Right renal cortex interstitium (tissue), 3 donors: ENCODE measurements at regions not wholly inside any gene's neighbourhood (a gene's known extent, or its start where the extent isn't known, plus 50 kb on each side); places are given as distances from the start of the nearest gene placed in this dataset.

Experiments
- DNase-seq, 3 donors: peaks; one replicate each; pipeline ENCODE4 v3.0.0-alpha.2; 2013; ENCODE audit warnings: low read depth in 3 of 3, low spot score in 2 of 3

DNA sequence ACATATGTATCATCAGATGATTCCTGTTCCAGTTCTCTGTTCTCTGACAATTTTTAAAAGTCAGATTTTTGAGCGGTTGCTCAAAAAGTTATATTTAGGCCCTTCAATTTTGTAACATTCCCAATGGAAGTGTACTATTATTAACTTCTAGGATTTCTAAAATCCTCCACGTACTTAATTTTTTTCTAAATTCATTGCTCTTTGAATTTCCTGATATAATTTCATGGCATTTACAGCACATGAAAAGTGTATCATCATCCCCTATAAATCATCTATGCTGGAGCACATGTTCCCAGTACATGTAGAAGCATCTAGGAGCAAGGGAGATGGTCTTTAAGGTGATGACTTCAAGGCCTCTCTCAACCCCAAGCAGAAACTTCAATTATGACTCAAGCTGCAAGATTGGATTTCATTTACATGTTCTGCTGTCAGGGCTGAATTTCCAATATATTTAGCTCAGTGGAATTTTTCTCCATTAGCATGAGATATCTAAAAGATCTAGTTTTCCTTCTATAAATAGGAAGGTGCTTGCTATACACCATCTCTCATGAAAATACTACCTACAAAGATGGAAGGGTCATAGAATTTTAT lies 392.8 kb upstream of the MIR17HG start:
- no peak for DNase-seq

DNA sequence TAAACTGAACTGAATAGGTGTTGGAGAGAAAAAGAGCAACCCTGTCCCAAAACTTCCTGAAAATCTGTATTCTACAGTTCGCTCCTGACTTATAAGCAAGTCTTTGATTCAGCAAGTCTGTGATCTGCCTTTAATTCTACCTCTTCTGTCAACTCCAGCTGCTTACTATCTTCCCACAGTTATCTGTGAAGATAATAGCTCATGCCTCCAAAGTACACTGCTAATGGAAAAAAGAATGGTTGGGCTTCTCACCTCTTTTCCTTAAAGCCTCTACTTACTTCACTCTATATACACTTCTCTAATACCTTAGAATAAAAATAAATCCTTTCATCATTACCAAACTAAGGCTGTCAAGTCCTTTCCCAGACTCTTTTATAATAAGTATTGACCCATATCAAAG lies 391.5 kb upstream of the MIR17HG start:
- DNase-seq: no peak

DNA sequence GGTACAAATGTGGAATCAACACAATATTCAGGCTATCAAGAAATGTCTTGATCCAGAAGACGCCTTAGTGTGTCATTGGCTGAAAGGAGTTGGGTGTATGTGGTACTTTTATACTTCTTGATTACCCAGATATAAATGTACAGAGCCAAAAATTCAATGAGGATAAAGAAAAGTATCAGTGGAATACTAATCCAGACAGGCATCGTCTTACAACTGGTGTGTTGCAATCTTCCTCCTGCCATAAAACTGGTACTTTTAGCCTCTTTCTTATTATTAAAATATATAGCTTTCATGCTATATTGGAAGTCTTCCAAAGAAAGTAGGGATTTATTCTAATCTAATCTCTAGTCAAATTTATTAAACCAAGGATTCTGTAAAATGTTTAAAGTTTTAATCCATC lies 388.6 kb upstream of the MIR17HG start:
- no peak for DNase-seq

DNA sequence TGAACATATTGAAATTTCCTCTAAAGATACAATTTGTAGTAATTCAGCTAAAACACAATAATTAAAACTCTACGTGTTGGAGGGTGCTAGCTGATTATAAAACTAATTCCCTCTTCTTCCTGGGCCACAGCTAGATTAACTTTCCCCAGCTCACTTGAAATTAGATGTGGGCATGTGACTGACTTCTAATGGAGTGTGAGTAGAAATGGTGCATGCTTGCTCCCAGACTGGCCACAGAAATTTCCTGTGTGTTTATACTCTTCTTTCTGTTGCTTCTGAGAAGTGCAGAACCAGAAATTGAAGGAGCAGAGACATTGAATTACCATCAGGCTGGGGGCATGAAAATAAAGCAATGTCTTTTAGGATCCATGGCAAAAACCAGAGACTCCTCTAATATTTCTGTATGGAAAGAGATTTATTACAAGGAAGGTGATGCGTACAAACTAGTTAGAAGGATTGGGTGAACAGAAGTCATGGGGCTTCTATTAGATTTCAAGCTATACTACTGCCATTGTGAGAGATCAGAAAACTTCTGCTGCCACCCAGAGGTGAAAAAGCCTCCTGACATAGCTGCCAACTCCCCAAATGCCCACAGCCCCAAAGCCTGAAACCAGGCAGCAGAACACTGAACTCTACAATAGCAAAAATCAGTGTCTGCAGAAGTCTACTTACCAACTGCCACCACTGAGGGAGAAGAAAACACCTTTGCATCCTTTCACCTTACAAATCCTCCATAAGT lies 379.2 kb upstream of the MIR17HG start:
- DNase-seq: peak in 2 of 3 donors; percentile 5 to 18

DNA sequence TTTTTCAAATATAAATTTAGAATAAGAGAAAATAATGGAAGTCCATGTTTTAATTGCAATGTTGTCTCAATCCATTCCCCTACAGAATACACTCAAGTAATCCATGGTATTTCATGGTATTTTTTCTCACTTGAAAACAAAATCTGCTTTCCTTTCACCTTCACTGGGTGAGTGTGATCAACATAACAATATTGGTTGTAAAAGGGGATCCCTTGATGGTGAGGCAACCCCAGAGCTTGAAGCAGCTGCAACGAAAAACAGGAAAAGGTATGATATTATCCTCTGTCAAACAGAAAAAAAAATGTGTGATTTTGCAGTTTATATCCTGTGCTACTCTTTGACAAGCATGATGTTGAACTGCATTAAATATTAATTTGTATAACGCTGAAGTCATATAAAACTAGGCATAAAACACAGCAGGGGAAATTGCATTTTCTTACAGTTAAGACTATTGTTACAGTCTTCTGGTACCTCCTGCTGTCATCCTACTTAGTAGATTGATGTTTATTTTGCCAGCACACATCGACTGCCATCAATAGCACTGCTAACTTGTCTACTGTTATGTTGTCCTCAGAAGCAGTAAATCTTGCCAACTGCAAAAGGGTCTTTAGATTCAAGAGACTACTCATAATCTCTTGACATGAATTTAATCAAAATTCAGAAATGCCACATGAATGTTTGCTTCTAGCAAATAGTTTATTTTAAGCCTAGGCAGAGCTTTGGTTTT lies 373.1 kb upstream of the MIR17HG start:
- DNase-seq: no peak

DNA sequence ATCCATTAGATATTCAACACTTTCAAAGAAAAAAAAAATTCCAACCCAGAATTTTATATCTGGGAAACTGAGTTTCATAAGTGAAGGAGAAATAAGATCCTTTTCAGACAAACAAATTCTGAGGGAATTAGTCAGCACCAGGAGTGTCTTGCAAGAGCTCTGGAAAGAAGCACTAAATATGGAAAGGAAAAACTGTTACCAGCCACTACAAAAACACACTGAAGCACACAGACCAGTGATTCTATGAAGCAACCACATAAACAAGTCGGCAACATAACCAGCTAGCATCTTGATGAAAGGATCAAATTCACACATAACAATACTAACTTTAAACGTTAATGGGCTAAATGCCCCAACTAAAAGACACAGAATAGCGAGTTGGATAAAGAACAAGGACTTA lies 368.4 kb upstream of the MIR17HG start:
- DNase-seq: no peak

DNA sequence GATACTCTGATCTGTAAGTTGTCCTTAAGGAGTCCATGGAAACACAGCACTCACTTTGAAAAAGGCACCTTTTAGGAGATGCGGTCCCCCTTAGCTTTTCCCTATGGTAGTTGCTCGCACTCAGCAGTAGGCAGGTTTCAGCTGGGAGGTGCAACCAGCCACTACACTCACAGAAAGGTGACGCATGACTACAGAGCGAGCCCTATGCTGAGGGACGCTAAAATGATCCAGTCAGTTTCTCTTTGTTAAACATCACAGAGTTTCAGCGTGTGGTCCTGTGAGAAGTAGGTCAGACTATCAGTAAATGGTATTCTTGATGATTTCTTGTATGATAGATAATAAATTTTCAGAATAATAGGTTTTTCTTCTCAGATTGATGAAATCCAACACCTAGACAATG lies 362.7 kb upstream of the MIR17HG start:
- no peak for DNase-seq

DNA sequence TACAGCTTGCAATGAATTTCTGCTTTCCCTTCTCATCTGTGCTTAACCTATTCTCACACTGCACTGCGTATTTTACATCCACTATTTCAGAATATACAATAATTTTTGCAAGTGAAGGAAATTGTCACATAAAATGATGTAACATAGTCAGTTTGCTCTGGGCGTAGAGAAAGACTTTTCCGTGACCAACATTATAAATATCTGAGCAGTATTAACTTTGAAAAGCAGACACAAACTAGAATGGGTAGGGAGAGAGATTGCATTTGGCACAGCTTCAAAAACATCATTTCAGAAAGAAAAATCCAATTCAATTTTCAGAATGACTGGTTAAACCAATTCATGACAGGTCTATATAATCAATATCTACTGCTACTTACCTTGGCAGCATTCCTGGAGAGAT lies 352.5 kb upstream of the MIR17HG start:
- no peak for DNase-seq

DNA sequence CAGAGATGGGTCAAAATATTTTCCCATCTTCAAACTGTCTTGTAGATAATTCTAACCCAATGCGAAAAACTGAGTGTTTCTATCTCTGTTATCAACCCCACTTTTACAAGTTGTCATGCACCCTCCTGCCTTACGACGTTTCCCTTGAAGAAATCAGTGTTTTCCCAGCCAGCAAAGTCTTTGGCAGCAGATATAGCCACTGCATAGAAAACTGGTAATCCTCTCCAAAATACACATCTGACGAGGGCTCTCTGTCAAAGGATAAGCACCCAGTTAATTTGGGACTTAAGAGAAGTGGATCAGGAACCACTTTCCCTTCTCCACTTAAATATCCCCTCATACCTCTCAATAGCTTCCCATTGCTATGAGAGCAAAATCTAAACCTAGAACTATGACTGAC lies 351.9 kb upstream of the MIR17HG start:
- DNase-seq: no peak

DNA sequence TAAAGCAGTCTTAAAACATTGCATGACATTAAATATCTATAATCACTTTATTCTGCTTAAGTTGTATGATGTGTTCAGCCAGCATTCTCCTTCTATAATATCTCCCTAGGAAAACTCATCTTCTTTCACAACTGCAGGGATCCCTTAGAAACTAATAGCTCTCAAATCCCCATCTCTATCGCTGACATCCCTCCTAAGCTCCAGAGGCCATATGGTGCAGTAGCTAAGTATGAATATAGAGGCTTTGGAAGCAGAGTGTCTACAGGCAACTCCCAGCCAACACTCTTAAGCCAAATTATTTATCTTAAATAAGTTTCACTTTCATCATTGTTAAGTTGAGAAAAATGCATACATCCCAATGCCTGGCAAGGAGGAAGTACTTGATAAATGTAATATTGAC lies 349.5 kb upstream of the MIR17HG start:
- no peak for DNase-seq

DNA sequence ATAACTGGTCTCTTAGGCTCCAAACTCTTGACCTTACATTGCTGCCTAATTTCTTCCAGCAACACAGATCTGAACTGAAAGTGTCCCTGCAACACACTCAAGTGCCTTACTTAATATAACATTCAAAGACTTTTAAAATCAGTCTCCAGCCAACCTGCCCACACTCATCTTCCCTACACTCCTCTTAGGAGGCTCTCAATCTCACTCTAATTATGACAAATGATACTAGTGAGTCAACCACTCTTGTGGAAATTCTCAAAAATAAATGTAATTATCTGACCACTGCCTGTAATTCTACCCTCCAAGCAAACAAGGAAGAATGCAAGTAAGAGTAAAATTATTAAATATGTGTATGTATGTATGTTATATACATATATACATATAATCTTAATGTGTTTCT lies 348.1 kb upstream of the MIR17HG start:
- no peak for DNase-seq

DNA sequence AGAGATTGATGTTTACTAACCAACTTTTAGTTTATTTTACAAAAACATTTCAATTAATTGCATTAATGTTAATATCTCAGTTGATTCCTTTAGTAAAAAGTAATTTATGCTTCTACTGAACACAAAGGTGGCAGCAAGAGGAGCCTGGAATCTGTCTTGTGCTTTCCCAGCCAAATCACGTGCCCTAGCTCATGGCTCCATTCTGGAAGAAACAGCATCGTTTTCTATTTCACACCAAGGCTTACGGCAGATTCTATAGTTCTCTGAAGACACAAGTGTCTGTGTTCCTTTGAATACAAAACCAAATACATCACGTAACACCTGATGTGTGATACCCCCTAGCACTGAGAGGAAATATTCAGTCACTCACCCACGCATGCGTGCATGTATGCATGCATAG lies 346.1 kb upstream of the MIR17HG start:
- DNase-seq: no peak

DNA sequence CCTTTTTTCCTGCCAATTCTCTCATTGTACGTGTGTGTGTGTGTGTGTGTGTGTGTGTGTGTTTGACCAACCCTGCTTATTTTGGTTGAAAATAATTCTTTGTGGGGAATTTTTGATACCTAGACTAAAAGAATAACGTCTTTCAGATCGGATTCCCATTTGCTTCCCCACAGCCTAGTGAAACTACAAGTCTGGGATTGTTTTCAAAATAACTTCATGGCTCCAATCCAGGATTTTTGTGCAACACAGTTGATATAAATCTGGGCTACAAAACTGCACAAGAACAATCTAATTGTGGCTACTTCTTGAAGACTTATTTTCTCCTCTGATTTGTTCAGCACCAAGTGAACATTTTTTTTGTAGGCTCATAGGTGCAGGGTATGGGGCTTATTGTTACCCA lies 332.8 kb upstream of the MIR17HG start:
- DNase-seq: no peak

DNA sequence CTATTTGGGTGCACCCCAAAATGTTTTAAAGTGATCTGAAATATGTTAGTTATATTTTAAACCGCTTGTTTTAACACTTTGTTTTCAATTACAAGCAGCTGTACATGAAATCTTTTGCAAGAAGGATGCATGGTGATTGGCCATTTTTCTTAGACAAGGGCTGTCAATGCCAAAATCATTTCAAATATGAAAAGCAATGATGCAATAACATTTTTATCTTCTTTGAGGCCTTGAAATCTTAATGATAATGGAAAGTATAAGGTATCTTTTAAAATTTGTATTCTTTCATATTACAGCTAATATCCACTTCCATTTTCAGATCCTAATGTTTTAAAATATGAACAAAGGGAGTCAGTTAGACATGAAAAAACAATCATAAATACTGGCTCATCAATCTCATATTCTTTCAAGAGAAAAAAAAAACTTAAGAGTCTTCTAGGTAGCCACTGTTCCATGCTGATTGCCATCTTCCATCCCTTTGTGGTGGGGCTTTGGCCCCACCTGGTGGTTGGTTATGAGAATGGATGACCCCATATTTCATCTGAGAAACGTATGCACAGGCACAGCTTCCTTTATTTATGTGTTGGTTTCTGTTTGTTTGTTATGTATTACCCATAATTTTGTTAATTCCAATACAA lies 330.3 kb upstream of the MIR17HG start:
- peak in 2 of 3 donors; percentile 1 to 6 for DNase-seq

DNA sequence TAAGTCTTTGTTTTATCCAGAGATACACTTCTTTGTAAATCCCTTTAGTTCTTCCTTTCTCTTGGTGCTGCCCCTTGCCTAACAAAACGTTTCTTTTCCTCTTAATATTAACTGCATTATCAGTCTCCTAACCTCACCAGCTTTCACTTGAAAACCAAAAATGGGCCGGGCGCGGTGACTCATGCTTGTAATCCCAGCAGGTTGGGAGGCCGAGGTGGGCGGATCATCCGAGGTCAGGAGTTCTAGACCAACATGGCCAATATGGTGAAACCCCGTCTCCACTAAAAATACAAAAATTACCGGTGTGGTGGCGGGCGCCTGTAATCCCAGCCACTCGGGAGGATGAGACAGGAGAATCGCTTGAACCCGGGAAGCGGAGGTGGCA lies 329.8 kb upstream of the MIR17HG start:
- DNase-seq: no peak

DNA sequence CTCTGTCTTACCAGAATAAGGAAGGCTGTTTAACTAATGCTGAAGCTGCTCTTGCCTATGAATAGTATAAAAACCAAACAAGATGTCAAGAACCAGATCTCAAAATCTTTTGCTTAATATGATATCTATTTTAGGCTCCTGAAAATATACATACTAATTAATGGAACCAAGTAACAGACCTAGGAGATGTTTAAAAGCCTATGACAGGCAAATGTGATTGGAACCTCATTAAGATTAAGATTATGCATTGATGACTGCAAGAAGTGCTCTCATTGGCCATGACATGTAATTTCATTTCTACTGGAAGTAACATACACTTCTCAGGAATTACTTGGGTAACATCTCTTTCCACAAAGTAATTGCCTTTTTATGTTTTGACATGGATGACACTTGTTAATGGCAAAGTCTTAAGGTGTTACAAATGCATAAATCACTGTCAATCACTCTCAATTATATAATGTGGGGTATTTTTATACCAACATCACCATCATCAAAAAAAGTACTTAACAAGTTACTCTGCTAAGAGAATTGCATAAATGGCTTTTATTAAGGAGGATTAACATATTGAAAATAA lies 326.9 kb upstream of the MIR17HG start:
- no peak for DNase-seq

DNA sequence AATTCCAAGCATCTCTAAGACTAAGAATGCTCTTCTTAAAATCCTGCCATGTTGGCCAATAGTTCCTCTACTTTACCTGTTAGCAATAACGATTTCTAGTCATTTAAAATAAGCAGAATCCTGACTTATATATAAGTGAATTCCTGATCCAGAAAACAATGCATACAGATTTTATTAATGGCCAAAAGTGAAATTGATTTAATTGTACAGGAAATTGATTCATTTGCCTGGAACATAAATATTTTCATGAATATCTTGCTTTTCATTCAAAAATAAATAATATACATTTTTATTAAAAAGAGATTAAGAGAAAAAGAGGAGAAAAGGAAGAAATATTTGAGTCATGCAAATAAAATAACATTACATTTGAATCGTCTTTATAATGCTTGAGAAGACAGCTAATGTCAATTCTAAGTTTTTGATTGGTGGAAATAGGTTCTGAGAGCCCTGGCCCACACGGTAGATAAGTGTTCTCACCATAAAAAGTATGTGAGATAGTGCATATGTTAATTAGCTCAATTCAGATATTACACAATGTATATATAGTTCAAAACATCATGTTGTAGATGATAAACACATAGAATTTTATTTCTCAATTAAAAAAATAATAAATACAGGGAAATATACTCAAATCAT lies 323.2 kb upstream of the MIR17HG start:
- DNase-seq: no peak

DNA sequence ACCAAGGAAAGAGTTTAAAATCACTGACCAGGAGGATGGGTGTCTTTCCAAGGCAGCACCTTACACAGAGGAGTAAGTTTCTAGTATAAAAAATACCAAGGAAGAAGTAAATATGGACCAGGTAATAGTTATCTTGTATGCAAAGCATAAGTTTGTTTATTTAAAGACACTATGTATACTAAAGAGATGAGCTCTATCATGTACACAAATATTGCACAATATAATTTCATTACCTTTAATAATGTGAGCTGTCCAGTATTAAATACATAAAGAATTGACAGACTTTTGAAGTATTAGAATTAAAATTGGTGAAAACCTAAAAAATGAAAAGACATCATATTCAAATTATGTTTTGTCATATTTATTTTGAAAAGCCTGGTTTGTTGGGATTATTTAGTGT lies 322.0 kb upstream of the MIR17HG start:
- DNase-seq: no peak

DNA sequence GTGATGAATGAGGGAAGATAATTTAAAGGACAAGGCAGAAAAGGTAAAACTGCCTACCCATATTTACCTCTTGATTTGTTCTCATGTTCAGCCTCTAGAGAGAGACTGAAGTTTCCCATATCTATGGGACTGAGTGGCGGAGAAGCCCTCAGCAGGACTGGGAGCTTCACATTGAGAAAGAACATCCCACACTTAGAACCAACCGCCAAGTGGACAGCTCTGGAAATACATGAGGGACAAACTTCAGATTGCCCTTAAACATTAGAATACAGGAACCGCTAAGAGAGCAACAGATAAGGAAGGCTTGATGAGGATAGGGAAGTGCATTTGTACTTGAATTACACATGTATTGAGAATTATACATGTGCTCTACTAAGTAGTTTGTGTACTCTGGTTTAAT lies 316.0 kb upstream of the MIR17HG start:
- no peak for DNase-seq

DNA sequence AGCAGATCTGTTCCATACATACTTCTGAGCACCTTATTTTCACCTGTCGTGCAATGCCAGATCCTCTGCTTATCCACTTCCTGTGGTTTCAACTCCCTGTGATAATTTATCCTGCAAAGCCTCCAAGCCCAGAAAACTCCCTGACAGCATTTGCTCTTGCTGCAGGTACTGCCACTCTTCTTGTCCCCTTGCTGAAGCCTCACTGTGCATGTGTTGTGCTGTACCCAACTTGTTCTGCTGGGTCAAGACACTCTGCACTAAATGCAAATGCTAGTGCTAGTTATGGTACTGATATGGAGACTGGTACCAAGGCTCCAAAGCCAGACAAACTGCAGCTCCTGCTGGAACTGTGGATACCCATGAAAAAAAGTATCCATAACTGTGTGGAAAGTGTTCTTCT lies 315.4 kb upstream of the MIR17HG start:
- DNase-seq: no peak

DNA sequence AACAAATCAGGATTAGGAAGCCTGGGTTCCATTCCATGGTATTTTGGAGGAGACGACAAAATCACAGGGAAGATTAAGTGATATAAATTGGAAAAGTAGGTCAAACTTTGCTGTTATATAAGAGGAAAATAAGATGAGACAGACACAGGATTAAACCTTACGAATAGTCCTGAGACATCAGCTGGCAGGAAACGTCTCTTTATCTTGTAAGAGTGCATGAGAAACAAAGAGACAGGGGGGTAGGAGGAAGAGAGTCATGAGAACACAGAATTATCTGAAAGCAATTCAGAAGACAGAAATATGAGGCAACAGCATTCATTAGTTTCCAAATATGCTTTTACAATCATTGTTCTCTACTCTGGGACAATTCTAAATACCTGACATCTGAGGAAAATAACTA lies 310.6 kb upstream of the MIR17HG start:
- DNase-seq: no peak
